PC-3 (cell line): ENCODE measurements at regions not wholly inside any gene's neighbourhood (a gene's known extent, or its start where the extent isn't known, plus 50 kb on each side); places are given as distances from the start of the nearest gene placed in this dataset.

Experiments
- CTCF ChIP-seq: fragments of 300-600 bp; sonication (generic); conservative IDR thresholded peaks from 2 replicates; pipeline ENCODE4 v1.5.1; 2017; ENCODE audit warnings: antibody characterized with exemption, low read depth, mild to moderate bottlenecking, low read length
- EZH2 ChIP-seq: fragments of 300-600 bp; sonication (generic); IDR thresholded peaks from one replicate; pipeline ENCODE4 v1.6.1; 2017; ENCODE audit warnings: antibody characterized with exemption, mild to moderate bottlenecking, low read length; ENCODE audit not compliant: unreplicated experiment

GRCh38 chr6:12456343-12456742 lies 166.2 kb downstream of the EDN1 start:
- no peak for TF ChIP-seq EZH2
- TF ChIP-seq CTCF = no peak
